ENCODE measurements at regions not wholly inside any gene's neighbourhood (a gene's known extent, or its start where the extent isn't known, plus 50 kb on each side); places are given as distances from the start of the nearest gene placed in this dataset.

DNA sequence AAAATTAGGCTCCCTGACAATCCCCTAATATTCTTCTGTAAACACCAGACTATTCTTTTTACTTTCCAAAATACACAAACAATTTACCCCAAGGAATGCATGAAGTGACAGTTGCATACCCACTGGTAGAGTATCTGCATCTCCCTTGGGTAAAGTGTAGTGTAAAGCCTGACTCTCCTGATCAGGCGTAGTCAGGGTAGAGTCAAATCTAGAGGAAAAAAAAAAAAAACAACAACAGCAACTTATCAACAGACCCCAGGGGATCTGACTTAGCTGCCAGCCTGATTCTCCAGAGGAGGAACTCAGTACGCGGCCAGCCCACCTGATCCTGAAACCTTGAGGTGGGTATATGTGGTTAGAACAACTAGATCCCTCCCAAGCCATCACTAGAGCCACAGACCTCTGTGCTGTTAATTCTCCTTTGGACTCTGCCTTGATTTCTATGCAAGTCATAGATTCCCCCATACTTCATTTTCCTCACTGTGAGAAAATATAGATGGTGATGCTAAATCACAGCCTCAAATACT is 61.0 kb downstream of the ZNF608 start:
- Histone ChIP-seq H2BK5ac (ENCODE audit: insufficient read length, low read length) (no peak overlapping the region), H2BK12ac (ENCODE audit: insufficient read length, low read depth, low read length) (no peak overlapping the region), H4K5ac (ENCODE audit: insufficient read length, low read depth, low read length) (no peak overlapping the region), H3K9ac (ENCODE audit: extremely low read depth, insufficient read length, low read length) (no peak overlapping the region), H2AK5ac (ENCODE audit: insufficient read length, low read length) (no peak overlapping the region), H4K8ac (replicated peaks; ENCODE audit: insufficient read length, low read depth, low read length) (no peak overlapping the region), H3K4ac (ENCODE audit: low read depth, low read length) (no peak overlapping the region), H3K23ac (ENCODE audit: insufficient read length, low read depth, low read length) (no peak overlapping the region), H3K4me2 (ENCODE audit: insufficient read depth, insufficient read length, low read length) (no peak overlapping the region), H2BK15ac (ENCODE audit: low read depth, low read length) (no peak overlapping the region), H3K56ac (ENCODE audit: insufficient read length, low read depth, low read length) (no peak overlapping the region), H3K14ac (ENCODE audit: insufficient read depth, low read length) (no peak overlapping the region), H4K20me1 (ENCODE audit: control insufficient read depth, insufficient read depth, insufficient read length) (no peaks in the 10 kb centered on the region), H3T11ph (ENCODE audit: low read length) (no peak overlapping the region), H3K23me2 (ENCODE audit: insufficient read length, low read depth, low read length, poor library complexity, severe bottlenecking) (no peaks in the 10 kb centered on the region), H3K27ac (ENCODE audit: insufficient read length, low read depth, low read length) (no peak overlapping the region), H2BK20ac (ENCODE audit: low read depth, low read length, poor library complexity, severe bottlenecking) (no peak overlapping the region), H2BK120ac (ENCODE audit: low read depth, low read length, poor library complexity, severe bottlenecking) (no peak overlapping the region), H2AFZ (ENCODE audit: low read length) (no peak overlapping the region), H3K79me2 (ENCODE audit: insufficient read depth, low read length) (peaks cover 14% of the 10 kb centered on the region; the same call in 1 of the 2 replicates), H3K9me3 (ENCODE audit: control insufficient read depth, low read depth, low read length) (no peaks in the 10 kb centered on the region), H4K91ac (ENCODE audit: insufficient read length, low read depth, low read length) (no peak overlapping the region), H3K4me1 (ENCODE audit: insufficient read depth, low read length) (peaks cover 3% of the 10 kb centered on the region; the same call in 1 of the 2 replicates), H3K79me1 (ENCODE audit: insufficient read depth, low read depth, low read length, poor library complexity, severe bottlenecking) (peaks cover 7% of the 10 kb centered on the region), H3K27me3 (ENCODE audit: insufficient read depth, low read length) (no peaks in the 10 kb centered on the region), H3K18ac (ENCODE audit: insufficient read length, low read depth, low read length) (no peak overlapping the region)
- no peak for DNase-seq
- WGBS (ENCODE audit: extremely low coverage, insufficient read length, low lambda C conversion rate), result no CpG with 5 or more reads among the region's 3 CpGs
- H3K4me3 Mint-ChIP-seq, result no peak overlapping the region
- peaks cover 38 to 43% of the 10 kb centered on the region in 2 experiments for H3K4me1 Mint-ChIP-seq
- H3K36me3 Mint-ChIP-seq (ENCODE audit: insufficient read depth in 1 of 3, low read depth in 3 of 3), result peaks cover 3 to 24% (median 21%) of the 10 kb centered on the region in 3 experiments
- no peaks in the 10 kb centered on the region for H3K9me3 Mint-ChIP-seq
- H3K27ac Mint-ChIP-seq, result peak overlapping the region in 1 of 3 experiments; percentile 30; a peak in 1 of 7 replicates
- no peaks in the 10 kb centered on the region for H3K27me3 Mint-ChIP-seq (ENCODE audit: low read depth)
- TF ChIP-seq, protein P1, sequence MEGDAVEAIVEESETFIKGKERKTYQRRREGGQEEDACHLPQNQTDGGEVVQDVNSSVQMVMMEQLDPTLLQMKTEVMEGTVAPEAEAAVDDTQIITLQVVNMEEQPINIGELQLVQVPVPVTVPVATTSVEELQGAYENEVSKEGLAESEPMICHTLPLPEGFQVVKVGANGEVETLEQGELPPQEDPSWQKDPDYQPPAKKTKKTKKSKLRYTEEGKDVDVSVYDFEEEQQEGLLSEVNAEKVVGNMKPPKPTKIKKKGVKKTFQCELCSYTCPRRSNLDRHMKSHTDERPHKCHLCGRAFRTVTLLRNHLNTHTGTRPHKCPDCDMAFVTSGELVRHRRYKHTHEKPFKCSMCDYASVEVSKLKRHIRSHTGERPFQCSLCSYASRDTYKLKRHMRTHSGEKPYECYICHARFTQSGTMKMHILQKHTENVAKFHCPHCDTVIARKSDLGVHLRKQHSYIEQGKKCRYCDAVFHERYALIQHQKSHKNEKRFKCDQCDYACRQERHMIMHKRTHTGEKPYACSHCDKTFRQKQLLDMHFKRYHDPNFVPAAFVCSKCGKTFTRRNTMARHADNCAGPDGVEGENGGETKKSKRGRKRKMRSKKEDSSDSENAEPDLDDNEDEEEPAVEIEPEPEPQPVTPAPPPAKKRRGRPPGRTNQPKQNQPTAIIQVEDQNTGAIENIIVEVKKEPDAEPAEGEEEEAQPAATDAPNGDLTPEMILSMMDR (conservative IDR thresholded peaks at IDR 0.05), result no peak
